HG02678 (cell line): ENCODE measurements at regions not wholly inside any gene's neighbourhood (a gene's known extent, or its start where the extent isn't known, plus 50 kb on each side); places are given as distances from the start of the nearest gene placed in this dataset.

Experiments
- ATAC-seq: cut with Tn5 transposase; IDR thresholded peaks from one replicate; pipeline ENCODE4 v1.9.1; 2021; ENCODE audit warnings: mild to moderate bottlenecking, moderate library complexity; ENCODE audit not compliant: unreplicated experiment

- no peak for ATAC-seq
Observed at GRCh38 chr4:186930024-186930423, 206.4 kb upstream of the FAT1 start.

GRCh38 chr4:186931519-186931918 is 207.9 kb upstream of the FAT1 start:
- no peak for ATAC-seq

GRCh38 chr4:186932196-186932595 is 208.5 kb upstream of the FAT1 start:
- no peak for ATAC-seq

- no peak for ATAC-seq
Observed at GRCh38 chr4:186932631-186933187, 209.1 kb upstream of the FAT1 start.

- no peak for ATAC-seq
Observed at GRCh38 chr4:186934244-186934643, 210.6 kb upstream of the FAT1 start.

GRCh38 chr4:186934841-186935443 is 211.3 kb upstream of the FAT1 start:
- ATAC-seq, result no peak

GRCh38 chr4:186935901-186936300 is 212.2 kb upstream of the FAT1 start:
- no peak for ATAC-seq

- ATAC-seq, result no peak
Observed at GRCh38 chr4:186936496-186937375, 213.1 kb upstream of the FAT1 start.

GRCh38 chr4:186939226-186939625 is 215.6 kb upstream of the FAT1 start:
- no peak for ATAC-seq

GRCh38 chr4:186939766-186940165 is 216.1 kb upstream of the FAT1 start:
- no peak for ATAC-seq

- ATAC-seq, result no peak
Observed at GRCh38 chr4:186940476-186940875, 216.8 kb upstream of the FAT1 start.

- no peak for ATAC-seq
Observed at GRCh38 chr4:186942758-186943377, 219.2 kb upstream of the FAT1 start.

- no peak for ATAC-seq
Observed at GRCh38 chr4:186943411-186943810, 219.8 kb upstream of the FAT1 start.

- ATAC-seq, result no peak
Observed at GRCh38 chr4:186946136-186946535, 222.5 kb upstream of the FAT1 start.

GRCh38 chr4:186946682-186947294 is 223.1 kb upstream of the FAT1 start:
- no peak for ATAC-seq

- ATAC-seq, result no peak
Observed at GRCh38 chr4:186948361-186949242, 224.9 kb upstream of the FAT1 start.

- no peak for ATAC-seq
Observed at GRCh38 chr4:186949847-186950246, 226.2 kb upstream of the FAT1 start.

- ATAC-seq, result no peak
Observed at GRCh38 chr4:186952709-186953108, 229.1 kb upstream of the FAT1 start.

GRCh38 chr4:186953599-186954260 is 230.1 kb upstream of the FAT1 start:
- ATAC-seq, result no peak

GRCh38 chr4:186954509-186954908 is 230.9 kb upstream of the FAT1 start:
- no peak for ATAC-seq
